Bronchial epithelial cell (primary cell): ENCODE measurements at regions not wholly inside any gene's neighbourhood (a gene's known extent, or its start where the extent isn't known, plus 50 kb on each side); places are given as distances from the start of the nearest gene placed in this dataset.

Experiments used
- DNase-seq: peaks from one replicate; pipeline ENCODE4 v3.0.0-alpha.2; 2010; ENCODE audit warnings: low read depth
- FAIRE-seq: peaks from 2 replicates; lab custom pipeline; 2011; peaks lifted over from hg19 to GRCh38; lab: Jason Lieb, UNC
- H3K27me3 ChIP-seq: 2 replicates; pipeline ENCODE4 v1.5.1; 2011; ENCODE audit warnings: low read length; ENCODE audit not compliant: control insufficient read depth, insufficient read depth
- H3K36me3 ChIP-seq: 2 replicates; pipeline ENCODE4 v1.5.1; 2011; ENCODE audit warnings: low read length; ENCODE audit not compliant: control insufficient read depth, insufficient read depth
- H3K4me3 ChIP-seq: 2 replicates; pipeline ENCODE4 v1.5.1; 2011; ENCODE audit warnings: mild to moderate bottlenecking, low read depth, low read length, control low read depth
- TF ChIP-seq, protein P1 (sequence below): IDR thresholded peaks from 2 replicates; pipeline ENCODE4 v1.5.1; 2011; ENCODE audit warnings: mild to moderate bottlenecking, moderate library complexity, low read length, control low read depth, inconsistent platforms; ENCODE audit not compliant: insufficient read depth, severe bottlenecking

DNA sequence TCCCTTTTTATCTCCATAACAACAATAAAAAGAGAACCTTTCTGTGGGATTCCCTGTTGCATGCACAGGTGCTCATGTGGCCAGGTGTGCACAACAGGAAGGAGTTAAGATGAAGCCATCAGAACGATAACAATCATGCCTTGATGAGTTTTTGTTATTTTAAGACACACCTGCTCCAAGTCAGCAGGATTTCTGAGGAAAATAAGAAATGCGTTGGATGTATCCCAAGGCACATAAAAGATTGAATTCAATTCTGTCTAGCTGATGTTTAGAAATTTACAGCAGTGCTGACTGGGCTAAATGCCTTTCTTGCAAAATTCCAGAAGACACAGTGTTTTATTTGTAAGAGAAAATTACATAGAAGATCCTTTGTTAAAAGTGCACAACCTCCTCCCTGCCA lies 1678.2 kb downstream of the ARAP2 start:
- no peaks in the 10 kb centered on the region for H3K27me3 ChIP-seq
- H3K4me3 ChIP-seq = no peak overlapping the region
- no peak for FAIRE-seq
- TF ChIP-seq, protein P1, sequence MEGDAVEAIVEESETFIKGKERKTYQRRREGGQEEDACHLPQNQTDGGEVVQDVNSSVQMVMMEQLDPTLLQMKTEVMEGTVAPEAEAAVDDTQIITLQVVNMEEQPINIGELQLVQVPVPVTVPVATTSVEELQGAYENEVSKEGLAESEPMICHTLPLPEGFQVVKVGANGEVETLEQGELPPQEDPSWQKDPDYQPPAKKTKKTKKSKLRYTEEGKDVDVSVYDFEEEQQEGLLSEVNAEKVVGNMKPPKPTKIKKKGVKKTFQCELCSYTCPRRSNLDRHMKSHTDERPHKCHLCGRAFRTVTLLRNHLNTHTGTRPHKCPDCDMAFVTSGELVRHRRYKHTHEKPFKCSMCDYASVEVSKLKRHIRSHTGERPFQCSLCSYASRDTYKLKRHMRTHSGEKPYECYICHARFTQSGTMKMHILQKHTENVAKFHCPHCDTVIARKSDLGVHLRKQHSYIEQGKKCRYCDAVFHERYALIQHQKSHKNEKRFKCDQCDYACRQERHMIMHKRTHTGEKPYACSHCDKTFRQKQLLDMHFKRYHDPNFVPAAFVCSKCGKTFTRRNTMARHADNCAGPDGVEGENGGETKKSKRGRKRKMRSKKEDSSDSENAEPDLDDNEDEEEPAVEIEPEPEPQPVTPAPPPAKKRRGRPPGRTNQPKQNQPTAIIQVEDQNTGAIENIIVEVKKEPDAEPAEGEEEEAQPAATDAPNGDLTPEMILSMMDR = no peak
- DNase-seq = no peak
- H3K36me3 ChIP-seq = no peaks in the 10 kb centered on the region

DNA sequence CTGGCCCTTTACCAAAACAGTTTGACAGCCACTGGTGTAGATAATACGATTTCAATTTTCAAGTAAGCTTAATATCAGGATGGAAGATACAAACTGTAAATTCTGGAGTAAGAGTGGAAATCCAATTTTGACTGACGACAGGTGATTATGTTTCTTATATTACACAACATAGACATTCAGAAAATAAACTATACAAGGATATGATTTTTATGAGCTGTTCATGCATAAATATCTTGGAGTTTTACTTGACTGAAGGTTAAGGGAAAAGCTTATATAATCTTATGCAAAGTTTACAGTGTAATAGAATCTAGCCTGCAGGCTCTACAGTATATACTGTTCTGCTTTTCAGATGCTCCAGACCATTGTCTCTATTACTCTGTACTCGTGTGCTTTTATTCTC lies 1672.3 kb downstream of the ARAP2 start:
- Histone ChIP-seq H3K36me3 (no peaks in the 10 kb centered on the region), H3K4me3 (no peak overlapping the region), H3K27me3 (no peaks in the 10 kb centered on the region)
- DNase-seq (no peak), FAIRE-seq (no peak)
- TF ChIP-seq, protein P1 = no peak

DNA sequence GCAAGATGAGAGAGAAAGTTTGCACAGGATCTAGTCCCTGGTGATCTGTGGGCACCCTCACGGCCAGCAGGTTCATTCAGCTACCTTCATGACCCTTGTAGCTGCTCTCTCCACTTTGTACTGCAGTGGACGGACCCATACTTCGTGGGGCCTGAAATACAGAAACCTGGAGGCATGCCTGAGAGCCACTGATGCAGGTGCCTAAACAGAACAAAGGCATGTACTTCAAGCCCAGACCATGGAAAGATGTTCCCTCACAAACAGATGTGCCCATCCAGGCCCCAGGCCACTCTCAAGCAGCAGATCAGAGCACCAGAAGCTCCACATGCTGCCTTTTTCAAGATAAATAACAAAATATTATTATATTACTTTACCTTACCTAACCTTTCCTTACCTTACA lies 1629.0 kb downstream of the ARAP2 start:
- FAIRE-seq = no peak
- Histone ChIP-seq H3K4me3 (no peak overlapping the region), H3K27me3 (no peaks in the 10 kb centered on the region), H3K36me3 (no peaks in the 10 kb centered on the region)
- no peak for DNase-seq
- TF ChIP-seq, protein P1 = no peak

DNA sequence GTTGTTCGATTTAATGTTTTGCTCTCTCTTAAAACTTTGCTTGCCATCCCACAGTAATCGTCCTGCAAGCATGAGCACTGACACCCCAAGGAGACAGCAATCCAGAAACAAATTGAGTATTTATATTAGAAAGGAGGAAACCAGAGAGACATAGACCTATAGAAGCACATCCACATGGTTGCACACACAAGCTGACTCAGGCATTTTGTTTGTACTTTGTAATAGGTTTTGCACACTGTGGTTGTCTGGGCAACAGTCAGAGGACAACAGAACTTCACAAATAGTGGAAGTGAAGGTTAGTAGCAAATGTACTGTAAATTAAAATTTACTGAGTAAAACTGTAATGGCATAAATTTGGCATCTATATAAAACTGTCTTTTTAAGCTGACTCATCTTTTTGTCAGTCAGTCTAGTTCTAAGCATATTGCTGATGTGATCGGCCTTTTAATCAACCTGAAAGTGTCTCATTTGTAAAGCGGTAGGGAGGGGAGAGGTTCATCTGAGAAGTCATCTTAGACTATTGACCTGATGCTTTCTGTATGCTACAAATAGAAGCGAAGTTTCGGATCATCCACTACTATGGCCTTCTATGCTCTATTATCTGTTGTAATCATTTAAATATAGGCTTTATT lies 1624.7 kb downstream of the ARAP2 start:
- DNase-seq (peak; percentile 17), FAIRE-seq (no peak)
- Histone ChIP-seq H3K36me3 (no peaks in the 10 kb centered on the region), H3K4me3 (no peak overlapping the region), H3K27me3 (no peaks in the 10 kb centered on the region)
- TF ChIP-seq, protein P1 = no peak

DNA sequence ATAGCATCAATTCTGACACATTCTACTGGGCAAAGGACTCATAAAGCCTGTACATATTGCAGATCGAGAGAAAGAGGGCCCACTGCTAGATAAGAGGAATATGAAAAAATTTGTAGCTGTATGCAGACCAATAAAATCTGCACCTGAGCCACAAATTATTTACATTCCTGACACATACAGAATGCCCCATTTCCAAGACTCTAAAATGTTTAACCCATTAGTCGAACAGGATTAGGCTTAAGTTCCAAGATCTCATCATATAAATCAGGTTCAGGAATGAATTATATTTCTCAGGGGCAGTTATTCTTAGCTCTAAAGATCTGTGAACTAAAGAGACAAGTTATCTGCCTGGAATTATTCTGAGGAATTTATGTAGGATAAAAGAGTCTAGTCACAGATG lies 1615.8 kb downstream of the ARAP2 start:
- H3K27me3 ChIP-seq = no peaks in the 10 kb centered on the region
- no peaks in the 10 kb centered on the region for H3K36me3 ChIP-seq
- no peak overlapping the region for H3K4me3 ChIP-seq
- FAIRE-seq (no peak), DNase-seq (no peak)
- TF ChIP-seq, protein P1 = no peak

DNA sequence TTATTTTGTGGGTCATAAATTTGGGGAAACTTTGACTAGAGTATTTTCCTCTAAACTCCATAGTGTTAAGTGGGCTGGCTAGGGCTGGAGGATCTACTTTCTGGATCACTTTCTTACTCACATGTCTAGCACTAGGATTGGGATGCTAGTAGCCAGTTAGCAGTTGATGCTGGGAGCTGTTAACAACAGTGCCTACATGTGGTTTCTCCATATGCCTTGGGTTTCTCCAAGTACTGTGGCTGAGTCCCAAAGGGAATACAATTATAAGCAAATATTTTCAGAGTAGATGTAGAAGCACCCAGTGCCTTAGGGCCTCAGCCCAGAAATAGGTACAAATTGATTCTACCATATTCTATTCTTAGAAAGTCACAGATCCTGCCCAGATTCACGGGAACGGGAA lies 1614.9 kb downstream of the ARAP2 start:
- TF ChIP-seq, protein P1 = no peak
- no peak for DNase-seq
- H3K4me3 ChIP-seq = no peak overlapping the region

More for the DNA sequence above, 1614.9 kb downstream of the ARAP2 start:
- H3K27me3 ChIP-seq = no peaks in the 10 kb centered on the region
- no peaks in the 10 kb centered on the region for H3K36me3 ChIP-seq
- FAIRE-seq = no peak
